GM10266 (cell line): ENCODE measurements at regions not wholly inside any gene's neighbourhood (a gene's known extent, or its start where the extent isn't known, plus 50 kb on each side); places are given as distances from the start of the nearest gene placed in this dataset.
A peak's percentile ranks its signal among the peaks of the same experiment; 100 is the strongest.

Experiments
- DNase-seq: peaks from one replicate; pipeline ENCODE4 v3.0.0; 2012; ENCODE audit errors: extremely low spot score
- TF ChIP-seq, protein P1 (sequence below): IDR thresholded peaks from 2 replicates; pipeline ENCODE4 v1.5.1; 2012; ENCODE audit warnings: mild to moderate bottlenecking, low read depth; ENCODE audit not compliant: control insufficient read depth, insufficient read depth; ENCODE audit errors: missing control alignments

DNA sequence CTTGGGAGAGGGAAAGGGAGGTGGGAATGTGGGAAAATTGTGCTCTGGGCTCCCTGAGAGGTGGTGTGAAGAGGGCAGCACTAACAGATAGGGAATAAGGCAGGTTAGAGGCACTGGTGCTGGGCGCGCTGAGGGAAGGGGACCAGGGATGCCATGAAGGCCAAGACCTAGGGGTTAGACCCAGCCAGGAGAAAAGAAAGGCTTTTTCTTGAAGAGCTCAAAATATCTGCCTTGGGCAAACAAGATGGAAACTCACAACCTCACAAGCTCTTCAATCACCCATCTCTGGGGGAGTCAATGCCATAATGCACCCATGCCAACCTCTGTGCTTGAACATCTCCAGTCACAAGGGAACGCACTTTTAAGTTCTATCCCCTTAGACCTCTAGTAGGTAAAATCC lies 363.6 kb upstream of the CHD6 start:
- no peak for DNase-seq
- TF ChIP-seq, protein P1, sequence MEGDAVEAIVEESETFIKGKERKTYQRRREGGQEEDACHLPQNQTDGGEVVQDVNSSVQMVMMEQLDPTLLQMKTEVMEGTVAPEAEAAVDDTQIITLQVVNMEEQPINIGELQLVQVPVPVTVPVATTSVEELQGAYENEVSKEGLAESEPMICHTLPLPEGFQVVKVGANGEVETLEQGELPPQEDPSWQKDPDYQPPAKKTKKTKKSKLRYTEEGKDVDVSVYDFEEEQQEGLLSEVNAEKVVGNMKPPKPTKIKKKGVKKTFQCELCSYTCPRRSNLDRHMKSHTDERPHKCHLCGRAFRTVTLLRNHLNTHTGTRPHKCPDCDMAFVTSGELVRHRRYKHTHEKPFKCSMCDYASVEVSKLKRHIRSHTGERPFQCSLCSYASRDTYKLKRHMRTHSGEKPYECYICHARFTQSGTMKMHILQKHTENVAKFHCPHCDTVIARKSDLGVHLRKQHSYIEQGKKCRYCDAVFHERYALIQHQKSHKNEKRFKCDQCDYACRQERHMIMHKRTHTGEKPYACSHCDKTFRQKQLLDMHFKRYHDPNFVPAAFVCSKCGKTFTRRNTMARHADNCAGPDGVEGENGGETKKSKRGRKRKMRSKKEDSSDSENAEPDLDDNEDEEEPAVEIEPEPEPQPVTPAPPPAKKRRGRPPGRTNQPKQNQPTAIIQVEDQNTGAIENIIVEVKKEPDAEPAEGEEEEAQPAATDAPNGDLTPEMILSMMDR = no peak

DNA sequence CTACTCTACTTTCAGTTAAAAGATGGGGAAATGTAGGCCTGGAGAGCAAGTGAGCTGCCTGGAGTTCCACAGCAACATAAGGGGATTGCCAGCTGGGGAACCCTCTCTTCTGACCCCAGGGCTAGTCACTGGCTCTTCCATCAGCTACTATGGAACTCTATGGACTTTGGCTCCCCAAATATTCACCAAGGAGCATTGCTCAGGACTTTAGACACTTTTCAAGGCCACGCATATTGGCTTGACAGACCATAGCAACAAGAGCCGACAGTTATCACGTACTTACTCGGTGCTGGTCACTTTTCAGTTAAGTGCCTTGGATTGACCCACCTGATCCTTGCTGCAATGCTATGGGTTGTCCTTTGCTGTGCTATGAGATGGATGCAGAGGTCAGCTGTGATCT lies 360.7 kb upstream of the CHD6 start:
- TF ChIP-seq, protein P1 = no peak
- DNase-seq = no peak

DNA sequence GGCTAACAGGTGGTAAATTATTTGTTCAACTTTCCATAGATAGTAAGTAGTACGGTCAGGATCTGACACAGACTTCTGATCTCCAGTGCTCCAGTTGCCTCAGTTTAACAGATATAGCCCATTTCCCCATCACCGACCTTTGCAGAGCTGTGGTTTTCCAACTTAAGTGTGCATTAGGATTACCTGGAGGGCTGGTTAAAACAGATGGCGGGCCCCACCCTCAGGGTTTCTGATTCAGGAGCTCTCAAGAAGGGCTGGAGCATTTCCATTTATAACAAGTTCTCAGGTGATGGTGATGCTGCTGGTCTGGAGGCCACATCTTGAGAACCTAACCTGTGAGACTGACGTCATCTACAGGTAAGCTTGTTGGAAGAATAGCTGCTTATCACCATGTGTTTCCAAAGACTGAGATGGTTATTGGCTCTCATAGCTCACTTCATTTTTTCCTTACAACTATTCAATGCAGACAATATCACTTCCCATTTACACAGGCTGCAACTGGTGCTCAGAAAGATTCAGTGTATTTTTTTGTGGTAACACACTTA lies 360.1 kb upstream of the CHD6 start:
- TF ChIP-seq, protein P1 = no peak
- no peak for DNase-seq

DNA sequence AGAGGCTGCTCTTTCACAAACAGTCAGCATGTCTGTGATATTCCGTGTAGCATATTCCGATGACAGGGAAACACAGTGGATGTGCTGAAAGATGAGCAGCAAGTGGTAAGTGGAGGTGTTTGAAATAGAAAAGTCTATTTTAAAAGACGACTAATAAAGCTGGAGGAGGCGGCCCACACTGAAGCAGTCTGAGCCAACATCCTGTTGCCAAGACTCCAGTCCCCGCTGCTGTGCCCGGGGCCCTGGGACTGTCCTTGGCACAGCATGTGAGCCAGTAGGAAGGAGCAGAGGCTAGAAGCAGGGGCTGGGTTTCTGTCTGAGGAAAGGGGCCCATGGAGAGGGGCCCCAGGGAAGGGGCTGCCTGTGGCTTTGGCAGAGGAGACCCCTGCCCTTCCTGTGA lies 351.5 kb upstream of the CHD6 start:
- no peak for DNase-seq
- TF ChIP-seq, protein P1 = no peak

DNA sequence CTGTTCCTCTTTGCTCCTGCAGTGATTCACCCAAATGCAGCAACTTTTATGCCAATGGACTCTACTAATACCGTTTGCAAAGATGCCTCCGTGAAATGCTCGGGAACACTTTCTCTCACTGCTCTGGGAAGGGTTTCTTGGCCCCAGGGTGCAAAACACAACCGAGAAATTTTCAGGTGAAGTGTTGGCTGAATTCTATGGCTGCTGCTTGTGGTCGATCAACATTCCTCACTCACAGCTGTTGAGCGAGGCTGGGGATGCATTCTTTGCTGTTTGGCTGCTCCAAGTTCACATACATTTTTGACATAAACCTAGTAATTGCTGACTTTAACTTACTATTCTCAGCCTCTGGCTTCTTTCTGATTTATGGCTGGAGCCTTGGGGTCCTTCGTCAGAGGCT lies 342.0 kb upstream of the CHD6 start:
- no peak for DNase-seq
- TF ChIP-seq, protein P1 = no peak

DNA sequence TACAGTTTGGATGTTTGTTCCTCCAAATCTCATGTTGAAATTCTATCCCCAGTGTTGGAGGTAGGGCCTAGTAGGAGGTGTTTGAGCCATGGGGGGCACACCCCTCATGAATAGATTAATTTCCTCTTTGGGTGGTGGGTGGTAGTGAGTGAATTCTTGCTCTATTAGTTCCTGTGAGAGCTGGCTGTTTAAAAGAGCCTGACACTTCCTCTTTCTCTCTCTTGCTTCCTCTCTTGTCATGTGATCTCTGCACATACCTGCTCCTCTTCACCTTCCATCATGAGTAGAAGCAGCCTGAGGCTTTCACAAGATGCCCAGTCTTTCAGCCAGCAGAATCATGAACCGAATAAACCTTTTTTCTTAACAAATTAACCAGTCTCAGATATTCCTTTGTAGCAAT lies 340.2 kb upstream of the CHD6 start:
- DNase-seq = no peak

DNA sequence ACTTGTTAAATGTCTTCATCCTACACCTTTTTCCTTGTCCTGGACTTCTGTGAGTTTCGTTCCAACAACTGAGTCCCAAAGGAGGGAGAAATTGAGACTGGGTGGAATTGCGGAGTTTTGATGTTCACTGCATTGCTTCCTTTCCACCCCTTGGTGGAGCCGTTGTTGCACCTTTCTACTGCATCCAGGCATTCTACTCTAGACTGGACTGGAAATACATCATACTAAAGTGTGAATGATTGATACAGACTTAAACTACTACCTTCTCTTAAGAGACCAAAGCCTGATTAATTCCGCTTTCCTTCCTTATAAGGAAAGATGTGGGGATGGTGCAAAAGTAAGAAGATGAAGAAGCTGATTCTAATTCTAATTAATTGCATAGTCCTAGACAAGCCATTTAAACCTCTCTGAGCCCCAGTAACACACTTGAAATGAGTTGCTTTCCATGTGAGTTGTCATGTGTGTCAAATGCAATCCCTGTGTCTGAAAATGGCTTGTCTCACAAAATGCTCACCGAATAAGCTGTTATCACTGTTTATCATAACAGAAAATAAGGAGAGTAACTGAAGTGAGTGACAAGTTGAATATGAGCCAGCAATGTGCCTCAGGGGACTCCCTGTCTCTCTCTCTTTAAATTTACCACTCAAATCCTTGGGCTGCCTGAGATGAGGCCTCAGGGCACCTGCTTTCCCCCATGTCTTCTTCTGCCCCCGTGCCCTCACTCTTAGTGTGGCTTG lies 338.3 kb upstream of the CHD6 start:
- DNase-seq = no peak
- TF ChIP-seq, protein P1 = peak; percentile 42

More for the DNA sequence above, 340.2 kb upstream of the CHD6 start:
- TF ChIP-seq, protein P1 = no peak
